Pons (tissue), 1 donor: ENCODE measurements at regions not wholly inside any gene's neighbourhood (a gene's known extent, or its start where the extent isn't known, plus 50 kb on each side); places are given as distances from the start of the nearest gene placed in this dataset.

ENCODE experiments used
- DNase-seq: peaks from one replicate; pipeline ENCODE4 v3.0.0-alpha.2; 2016; ENCODE audit warnings: low spot score

DNA sequence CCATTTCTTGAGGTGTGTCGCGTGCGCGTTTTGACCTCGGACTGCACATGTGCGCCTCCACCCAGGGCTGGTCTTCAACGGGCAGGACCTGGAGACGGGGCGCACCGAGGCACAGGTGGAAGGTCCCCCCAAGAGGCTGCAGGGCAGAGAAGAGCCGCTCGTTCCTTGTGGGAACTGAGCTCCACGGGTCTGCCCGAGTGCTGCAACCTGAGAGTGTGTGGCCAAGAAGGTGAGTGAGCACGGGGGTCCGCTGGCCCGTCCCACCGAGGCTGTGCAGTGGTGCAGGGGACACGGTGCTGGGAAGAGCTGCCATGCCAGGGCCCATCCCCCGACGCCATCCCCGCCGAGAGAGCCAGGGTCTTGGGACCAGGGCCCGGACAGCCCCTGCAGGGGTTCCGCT is 268.3 kb downstream of the GALR1 start:
- no peak for DNase-seq

DNA sequence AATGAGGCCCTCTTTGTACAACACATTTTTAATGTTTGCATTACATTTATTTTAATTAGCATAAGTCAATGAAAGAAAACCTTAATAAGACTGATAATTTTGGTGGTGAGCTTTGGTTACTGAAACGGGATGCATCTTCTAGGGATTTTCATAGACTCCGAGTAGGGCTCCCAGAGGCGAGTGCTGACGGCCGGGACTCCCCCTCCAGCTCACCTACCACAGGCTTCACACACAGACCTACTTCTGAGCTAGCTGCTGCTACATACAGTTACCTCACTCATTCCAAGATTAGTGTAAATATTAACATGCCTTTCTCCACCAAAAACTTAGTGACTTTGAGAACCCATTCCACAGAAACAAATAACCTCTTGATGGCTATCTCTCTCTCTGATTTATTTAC is 271.1 kb downstream of the GALR1 start:
- no peak for DNase-seq

DNA sequence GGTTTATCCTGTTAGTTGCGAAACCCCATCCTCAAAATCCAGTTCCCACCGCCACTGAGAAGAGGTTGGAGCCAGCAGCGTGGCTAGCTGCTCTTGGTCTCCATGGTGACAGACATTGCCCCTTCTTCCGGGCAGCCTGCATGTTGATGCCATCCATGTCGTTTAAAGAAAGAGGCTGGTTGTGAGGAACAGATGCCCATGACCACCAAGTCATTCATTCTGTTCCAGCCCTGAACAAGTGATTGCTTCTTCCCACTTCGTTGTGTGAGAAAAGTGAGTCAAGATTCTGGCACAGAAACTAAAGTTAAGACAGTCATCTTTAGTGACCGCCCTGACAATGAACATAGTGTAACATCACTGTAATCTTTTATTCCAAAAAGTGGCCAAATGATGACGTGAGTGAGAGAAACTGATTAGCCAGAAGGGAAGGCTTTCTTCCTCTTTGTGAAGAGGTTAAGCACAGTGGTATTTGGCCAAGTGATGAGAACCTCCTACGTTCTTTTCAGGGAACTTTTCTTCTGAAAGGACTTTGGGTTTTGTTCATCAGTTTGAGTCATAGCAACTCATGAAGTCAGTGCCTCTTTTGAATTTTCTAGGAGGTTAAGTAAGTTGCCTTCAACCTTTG is 272.5 kb downstream of the GALR1 start:
- peak; percentile 50 for DNase-seq

DNA sequence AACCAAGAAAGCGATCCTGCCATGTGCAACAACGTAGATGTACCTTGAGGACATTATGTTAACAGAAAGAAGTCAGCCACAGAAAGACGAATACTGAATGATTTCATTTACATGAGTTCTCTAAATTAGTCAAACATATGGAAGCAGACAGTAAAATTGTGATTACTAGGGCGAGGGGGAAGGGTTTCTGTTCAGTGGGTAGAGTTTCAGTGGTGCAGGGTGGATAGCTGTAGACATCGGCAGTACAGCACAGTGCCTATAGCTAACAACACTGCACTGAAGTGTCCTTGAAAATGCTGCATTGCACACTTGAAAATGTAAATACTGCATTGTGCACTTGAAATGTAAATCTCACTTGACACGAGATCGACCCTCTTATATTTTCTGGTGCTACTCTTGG is 275.3 kb downstream of the GALR1 start:
- DNase-seq: no peak

DNA sequence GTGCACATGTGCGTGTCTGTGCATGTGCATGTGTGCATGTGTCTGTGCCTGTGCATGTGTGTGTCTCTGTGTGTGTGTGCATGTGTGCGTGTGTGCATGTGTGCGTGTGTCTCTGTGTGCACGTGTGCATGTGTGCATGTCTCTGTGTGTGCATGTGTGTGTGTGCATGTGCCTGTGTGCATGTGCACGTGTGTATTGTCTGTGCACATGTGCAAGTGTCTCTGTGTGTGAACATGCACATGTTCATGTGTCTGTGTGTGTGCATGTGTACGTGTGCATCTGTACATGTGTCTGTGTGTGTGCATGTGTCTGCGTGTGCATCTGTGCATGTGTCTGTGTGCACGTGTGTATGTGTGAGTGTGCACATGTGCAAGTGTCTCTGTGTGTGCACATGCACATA is 277.3 kb downstream of the GALR1 start:
- no peak for DNase-seq

DNA sequence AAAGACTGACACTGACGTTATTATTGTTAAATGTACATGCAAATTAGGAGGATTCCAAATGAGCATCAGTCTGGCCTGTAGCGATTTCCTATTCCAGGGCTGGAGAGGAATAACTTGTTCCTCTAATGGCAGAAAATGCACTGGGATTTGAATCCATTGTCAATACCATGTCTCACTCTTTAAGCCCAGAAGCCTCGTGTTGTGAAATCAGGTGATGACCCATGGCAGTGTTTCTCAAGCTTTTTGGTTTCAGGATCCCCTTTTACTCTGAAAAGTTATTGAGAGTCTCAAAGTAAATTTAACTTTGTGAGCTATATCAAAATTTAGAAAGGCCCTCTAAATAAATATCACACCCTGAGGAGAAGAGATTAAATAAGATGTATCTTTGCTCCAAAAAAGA is 279.2 kb downstream of the GALR1 start:
- peak; percentile 76 for DNase-seq

DNA sequence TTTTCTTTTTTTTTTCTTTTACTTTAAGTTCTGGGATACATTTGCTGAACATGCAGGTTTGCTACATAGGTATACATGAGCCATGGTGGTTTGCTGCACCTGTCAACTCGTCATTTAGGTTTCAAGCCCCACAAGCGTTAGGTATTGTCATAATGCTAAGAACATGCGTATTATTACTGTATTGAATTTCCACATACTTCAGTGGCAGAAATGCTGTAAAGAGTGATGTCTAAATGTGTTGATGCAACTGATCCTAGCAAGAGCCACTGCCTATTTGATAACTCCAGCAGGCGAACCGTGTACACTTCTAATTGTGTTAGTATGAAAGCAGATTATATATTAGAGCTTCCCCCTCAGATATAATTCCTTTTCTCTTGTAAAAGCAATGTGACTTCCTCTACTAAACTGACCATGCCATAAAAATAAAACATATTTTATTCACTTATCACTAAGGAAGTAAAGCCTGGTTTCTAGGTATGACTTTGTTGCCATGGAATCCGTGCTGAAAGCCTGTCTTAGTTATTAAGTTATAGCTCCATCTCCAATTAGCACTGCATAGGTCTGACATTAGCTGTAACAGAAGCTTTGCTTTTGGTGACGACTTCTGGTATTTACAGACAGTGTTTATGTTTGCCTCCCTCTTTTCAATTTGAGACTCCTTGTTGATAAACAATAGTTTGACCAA is 280.0 kb downstream of the GALR1 start:
- no peak for DNase-seq

DNA sequence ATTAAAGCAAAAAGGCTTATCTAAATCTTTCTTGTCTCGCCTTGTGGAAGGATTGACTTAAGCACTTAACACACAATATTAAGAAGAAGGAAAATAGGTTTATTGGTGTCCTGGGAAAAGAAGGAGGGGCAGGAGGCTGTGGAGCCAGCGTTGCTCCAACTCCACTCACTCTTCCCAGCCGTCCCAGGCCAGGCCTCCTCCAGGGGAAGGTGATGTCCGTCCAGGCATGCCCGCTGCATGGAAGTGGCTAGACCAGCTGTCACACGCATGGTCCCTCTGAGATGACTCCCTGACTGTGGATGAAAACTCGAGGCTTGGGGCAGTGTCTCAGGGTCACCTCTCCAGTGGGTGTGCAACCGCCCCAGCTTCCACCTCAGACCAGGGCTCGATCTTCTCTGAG is 281.1 kb downstream of the GALR1 start:
- DNase-seq: no peak

DNA sequence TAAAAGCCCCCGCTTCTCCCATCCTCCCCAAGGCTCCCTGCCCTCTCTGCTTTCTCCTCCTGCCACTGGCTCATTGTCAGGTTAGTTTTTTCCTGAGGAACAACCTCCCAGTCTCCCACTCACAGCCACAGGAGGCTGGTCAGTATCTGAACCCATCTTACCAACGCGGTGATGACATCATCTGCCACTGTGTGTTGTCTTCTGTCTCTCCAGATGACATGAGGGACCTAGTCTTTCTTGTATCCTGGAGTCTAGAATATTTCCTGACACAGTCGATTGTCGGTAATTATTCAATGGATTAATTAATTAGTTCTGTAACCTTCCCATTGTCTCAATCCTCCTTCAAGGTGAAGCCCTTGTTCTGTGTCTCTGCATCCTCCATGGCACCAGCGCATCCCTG is 290.2 kb downstream of the GALR1 start:
- no peak for DNase-seq

DNA sequence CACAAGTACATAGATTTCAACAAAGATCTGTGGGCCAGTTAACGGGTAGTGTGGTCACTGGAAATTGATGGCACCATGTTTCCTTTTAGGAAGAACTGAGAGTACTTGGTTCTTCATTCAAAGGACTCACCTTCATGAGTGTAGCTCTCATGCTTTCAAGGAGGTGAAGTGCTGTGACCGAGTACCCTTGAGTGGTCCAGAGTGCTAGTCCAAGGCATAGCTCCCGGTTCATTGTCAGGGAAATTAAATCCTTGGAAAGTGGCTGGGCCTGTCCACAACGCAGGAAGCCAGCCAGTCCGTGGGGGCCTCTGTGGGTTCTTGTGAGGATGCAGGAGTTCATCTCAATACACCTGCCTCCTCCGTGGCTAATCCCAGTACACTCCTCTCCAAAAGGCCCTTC is 295.1 kb downstream of the GALR1 start:
- no peak for DNase-seq

DNA sequence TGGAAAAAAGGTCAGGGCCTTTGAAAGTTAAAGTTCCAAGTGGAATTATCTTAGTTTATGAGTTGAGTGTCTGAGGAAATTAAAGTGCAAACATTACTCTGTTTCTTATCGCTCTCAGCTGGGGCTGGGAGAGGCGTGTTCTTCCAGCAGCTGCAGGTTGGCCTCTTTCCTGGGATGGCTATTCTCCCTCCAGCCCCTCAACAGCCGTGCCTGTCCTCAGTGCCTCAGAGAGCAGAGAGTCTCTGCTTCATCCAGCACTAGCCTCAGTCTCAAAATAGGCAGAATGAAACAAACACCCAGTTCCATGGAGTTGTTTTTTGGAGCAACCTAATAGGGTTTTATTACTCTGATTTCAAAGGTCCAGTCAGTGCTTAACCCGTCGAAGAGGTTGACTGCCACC is 298.1 kb downstream of the GALR1 start:
- no peak for DNase-seq

DNA sequence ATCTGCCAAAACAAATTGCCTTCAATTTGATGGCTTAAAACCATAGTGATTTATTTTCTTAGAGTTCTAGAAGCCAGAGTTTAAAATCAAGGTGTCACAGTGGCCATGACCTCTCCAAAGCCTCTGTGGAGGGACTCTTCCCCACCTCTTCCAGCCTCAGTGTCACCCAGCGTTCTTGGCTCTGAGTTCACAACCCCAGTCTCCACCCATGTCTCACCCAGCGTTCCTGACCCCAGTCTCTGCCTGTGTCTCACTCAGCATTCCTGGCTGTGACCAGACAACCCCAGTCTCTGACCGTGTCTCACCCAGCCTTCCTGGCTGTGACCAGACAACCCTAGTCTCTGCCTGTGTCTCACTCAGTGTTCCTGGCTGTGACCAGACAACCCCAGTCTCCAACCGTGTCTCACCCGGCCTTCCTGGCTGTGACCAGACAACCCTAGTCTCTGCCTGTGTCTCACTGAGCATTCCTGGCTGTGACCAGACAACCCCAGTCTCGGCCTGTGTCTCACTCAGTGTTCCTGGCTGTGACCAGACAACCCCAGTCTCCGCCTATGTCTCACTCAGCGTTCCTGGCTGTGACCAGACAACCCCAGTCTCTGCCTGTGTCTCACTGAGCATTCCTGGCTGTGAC is 299.3 kb downstream of the GALR1 start:
- DNase-seq: no peak

DNA sequence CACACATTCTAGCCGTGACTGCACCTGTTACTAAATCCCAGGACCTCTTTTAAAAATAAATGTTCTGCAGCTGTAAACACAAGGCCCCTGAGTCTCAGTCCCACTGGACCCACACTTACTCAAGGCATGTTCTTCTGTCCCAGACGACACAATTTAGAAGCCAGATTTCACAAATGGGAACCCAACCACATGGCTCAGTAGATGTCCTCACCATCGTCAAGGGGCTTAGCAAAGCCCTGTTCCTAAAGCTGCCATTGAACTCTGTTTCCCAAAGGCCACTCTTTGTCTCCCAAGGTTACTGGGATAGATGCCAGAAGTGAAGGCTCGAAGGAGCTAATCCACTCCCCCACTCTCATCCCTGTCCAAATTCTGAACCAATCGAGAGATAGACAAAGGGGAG is 301.0 kb downstream of the GALR1 start:
- DNase-seq: no peak

DNA sequence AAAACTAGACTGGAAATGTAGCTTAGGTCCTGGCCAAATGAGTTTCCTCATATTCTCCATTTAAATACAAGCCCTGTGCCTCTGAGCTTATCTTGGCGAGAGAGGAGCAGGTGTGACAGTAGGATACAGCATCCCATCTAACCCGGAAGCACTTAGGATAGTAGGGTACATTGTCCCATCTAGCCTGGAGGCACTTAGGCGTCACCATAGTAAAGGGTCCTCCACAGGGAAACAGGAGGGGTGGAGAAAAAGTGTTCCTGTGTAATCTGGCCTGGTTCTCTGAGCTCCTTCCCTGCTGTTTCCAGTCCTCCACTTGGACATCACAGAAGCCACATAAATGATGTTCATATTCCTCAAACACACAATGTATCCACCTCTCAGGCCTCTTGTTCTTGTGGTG is 301.4 kb downstream of the GALR1 start:
- DNase-seq: no peak

DNA sequence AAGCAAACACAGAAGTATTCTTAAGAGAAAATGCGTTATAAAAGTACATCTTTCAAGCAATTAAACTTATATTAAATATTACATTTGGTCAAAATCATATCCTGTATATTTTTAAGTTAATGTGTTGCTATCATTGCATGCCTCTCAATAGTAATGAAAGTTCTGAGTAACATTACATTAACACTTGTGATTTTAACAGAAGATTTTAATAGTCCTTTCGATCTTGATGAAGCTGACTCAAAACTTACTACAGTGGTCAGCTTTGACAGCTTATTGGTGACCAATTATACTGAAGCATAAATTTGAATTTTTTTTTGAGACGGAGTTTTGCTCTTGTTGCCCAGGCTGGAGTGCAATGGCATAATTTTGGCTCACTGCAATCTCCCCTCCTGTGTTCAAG is 303.3 kb downstream of the GALR1 start:
- no peak for DNase-seq

DNA sequence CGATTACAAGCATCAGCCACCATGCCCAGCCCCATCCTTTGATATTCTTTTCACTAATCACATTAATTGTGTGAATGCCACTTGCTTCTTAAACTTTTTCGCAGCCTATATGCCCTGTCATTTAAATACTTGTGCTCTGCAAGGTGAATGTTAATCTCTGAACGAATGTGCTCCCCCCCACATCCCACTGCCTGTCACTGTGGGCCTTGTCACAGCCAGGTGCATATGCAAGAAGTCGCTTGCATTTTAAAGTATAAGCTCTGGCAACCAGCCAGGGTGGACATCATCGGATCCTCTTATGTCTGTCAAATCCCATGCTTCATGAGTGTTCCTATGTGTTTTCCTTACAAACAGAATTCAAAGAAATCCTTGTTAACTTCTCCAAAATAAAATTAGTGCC is 304.4 kb downstream of the GALR1 start:
- DNase-seq: no peak

DNA sequence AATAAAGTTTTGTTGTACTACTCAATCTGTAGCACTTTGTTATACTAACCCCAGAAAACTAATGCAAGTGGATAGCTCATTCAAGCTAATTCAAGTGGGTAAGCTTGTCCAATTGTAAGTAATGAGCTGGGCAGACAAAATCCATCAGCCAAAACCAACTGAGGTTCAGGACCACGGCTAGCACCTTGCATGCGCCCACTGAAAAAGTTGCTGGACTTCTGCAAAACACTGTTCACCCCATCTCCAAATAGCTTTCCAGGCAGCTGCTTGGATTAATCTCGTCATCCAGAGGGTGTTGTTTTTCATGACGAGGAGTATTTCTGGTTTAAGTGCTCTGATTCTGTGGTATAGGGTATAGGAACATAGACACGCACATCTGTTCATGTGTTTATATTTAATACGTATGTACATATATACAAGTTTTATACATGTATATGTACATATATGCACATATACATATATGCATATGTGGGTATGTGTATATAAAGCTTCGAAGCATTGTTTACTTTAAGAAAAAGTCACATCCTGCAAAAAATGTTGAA is 307.5 kb downstream of the GALR1 start:
- DNase-seq: no peak

DNA sequence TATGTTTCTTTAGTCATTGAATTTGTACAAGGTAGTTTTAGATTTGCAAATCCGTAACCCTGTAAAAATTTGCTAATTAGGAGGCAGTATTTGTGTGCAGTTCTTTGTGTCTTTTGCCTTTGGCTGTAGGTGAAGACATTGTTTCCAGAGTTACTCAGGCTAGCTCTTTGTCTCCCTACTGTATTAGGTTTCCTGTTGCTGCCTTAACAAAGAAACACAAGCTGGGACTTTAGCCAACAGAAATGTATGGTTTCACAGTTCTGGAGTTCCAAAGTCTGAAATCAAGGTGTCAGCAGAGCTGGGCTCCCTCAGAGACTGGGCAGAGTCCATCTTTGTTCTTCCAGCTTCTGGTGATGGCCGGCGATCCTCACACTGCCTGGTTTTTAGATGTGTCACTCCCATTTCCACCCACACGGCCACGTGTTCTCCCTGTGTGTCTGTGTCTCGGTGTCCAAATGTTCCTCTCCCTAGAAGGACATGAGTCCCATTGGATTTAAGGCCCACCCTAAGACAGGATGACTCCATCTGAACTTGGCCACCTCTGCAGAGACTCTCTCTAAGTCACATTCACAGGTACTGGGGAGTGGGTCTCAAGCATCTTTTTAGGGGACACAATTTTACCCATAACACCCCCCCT is 309.7 kb downstream of the GALR1 start:
- no peak for DNase-seq

DNA sequence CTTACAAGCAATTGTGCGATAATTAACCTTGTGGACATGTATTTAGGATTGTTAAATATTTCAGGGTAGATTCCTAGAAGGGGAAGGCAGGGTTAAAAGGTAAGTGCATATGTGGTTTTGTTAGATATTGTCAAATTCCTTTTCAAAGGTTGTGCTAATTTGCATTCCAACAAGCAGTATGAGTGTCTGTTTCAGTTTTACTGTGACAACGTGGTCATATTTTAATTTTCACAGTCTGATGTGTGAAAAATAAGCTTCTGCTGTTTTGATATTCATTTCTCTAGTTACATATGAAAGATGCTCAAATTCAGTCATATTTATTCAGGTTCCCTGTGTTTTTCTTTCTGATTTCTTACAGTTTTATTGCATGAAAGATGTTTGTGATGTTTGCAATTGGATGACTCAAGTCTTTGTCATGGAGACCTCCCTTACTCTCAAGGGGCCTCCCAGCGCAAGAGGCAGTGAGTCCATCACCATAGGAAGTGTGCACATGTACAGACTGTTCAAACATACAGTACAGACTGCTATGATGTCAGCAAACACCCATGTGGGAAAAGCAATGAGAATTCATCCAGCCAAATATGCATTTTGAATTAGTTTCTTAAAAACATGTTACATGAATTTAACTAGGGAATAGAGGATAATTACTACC is 310.8 kb downstream of the GALR1 start:
- no peak for DNase-seq

DNA sequence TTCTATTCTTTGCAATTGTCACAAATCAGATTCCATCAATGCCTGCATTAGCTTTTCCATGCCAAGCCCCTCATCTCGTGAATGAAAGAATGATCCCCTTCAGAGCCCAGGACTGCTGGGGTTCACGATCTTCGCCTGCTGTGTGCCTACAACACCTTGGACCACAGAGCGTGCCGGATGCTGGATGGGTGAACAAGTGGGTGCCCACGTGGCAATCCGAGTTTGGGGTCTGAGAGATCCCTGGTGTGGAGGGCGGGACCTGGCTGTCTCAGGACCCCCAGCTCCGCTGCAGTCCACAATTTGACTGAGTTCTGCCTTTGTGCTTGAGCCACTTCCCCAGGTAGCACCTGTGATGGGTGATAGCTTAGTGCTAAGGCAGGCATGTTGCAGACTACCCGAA is 317.0 kb downstream of the GALR1 start:
- no peak for DNase-seq

DNA sequence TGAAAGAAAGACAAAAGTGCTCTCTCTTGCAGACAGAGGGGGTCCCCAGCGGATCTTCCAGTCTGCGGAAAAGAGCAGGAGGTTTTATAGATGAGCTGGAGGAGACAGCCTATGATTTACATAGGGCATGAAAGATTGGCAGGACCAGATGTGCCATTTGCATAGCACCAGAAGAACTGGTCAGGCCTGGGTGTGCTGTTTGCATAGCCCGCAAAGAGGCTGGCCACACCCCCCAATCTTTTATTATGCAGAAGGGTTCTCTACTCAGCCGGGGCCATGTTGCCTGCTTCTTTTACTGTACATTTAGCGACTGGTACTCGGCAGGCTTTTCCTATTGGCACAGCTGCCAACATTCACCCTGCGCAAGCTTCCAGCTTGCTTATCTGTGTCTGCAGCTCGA is 317.6 kb downstream of the GALR1 start:
- no peak for DNase-seq

DNA sequence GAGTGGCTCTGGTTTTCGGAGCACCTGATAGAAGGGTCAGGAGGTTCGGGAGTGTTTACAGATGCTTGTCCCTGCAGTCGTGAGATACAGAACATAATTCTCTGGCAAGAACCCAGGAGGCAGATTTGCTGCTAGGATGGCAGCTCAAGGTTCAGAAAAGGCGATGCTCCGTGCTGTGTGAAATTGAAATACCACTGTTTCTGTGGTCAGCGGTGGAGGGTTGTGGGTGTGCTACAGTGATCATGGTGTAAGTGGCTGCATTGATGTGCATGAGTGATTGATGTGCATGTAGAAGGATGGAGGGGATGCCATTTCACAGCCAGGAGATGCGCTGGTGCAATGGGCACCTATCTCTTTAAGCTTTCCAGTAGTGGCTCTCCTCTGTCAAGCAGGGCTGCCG is 322.1 kb downstream of the GALR1 start:
- no peak for DNase-seq

DNA sequence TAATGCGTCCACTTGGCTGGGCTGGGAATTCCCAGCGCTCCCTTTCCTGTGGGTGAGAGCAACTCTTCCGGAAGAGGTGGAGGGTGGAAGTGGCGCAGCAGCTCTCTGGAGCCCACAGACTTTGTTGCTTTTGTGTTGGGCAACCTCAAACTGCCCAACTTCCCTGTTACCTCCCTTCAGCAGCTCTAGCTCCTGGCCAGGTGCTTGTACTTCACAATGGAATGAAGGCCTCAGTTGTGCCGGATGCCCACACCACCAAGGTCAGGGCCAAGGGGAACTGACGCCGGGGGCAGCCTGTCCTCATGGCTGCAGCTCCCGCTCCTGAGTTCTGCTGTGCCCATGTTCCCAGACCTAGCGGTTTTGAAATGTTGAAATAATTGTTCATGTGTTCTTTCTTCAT is 322.9 kb downstream of the GALR1 start:
- no peak for DNase-seq
